ENCODE measurements at regions not wholly inside any gene's neighbourhood (a gene's known extent, or its start where the extent isn't known, plus 50 kb on each side); places are given as distances from the start of the nearest gene placed in this dataset.

DNA sequence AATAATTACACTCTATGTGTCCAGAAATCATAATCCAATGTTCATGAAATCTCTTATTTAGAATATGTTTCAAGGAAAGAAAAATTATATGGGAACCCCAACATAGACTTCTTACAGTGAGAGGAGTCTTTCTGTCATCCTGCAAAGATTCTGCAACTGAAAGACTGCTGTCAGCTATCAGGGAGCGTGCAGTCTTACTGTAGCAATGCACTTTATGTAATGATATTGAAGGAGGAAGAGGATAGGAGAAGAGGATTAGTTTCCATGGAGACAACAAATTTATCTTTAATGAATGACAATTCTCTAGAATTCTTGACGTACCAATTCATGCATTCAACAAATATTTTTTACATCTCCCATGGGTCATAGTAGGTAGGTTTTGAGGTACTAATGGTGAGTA, 61.3 kb upstream of the MYT1L start:
- no peak for DNase-seq

GRCh38 chr2:2389215-2389614, 58.1 kb upstream of the MYT1L start:
- no peak for DNase-seq
